ENCODE measurements at regions not wholly inside any gene's neighbourhood (a gene's known extent, or its start where the extent isn't known, plus 50 kb on each side); places are given as distances from the start of the nearest gene placed in this dataset.

- DNase-seq (ENCODE audit: low read depth): no peak
These were observed 374.9 kb upstream of the CELF2 start for GRCh38 chr10:10642751-10643150.

GRCh38 chr10:10644008-10644646 is 373.5 kb upstream of the CELF2 start:
- peak; percentile 14 for DNase-seq (ENCODE audit: low read depth)

GRCh38 chr10:10644676-10645385 is 372.8 kb upstream of the CELF2 start:
- no peak for DNase-seq (ENCODE audit: low read depth)

- no peak for DNase-seq (ENCODE audit: low read depth)
These were observed 370.3 kb upstream of the CELF2 start for GRCh38 chr10:10647331-10647730.

- DNase-seq (ENCODE audit: low read depth): no peak
These were observed 360.4 kb upstream of the CELF2 start for GRCh38 chr10:10657139-10657760.

- DNase-seq (ENCODE audit: low read depth): no peak
These were observed 359.4 kb upstream of the CELF2 start for GRCh38 chr10:10658172-10658785.

GRCh38 chr10:10660054-10660453 is 357.6 kb upstream of the CELF2 start:
- no peak for DNase-seq (ENCODE audit: low read depth)

GRCh38 chr10:10661176-10661575 is 356.5 kb upstream of the CELF2 start:
- DNase-seq (ENCODE audit: low read depth): no peak

- DNase-seq (ENCODE audit: low read depth): no peak
These were observed 354.8 kb upstream of the CELF2 start for GRCh38 chr10:10662716-10663408.

- DNase-seq (ENCODE audit: low read depth): no peak
These were observed 354.1 kb upstream of the CELF2 start for GRCh38 chr10:10663622-10664021.

GRCh38 chr10:10665750-10666149 is 351.9 kb upstream of the CELF2 start:
- no peak for DNase-seq (ENCODE audit: low read depth)

- DNase-seq (ENCODE audit: low read depth): no peak
These were observed 350.2 kb upstream of the CELF2 start for GRCh38 chr10:10667466-10667865.

- DNase-seq (ENCODE audit: low read depth): no peak
These were observed 340.7 kb upstream of the CELF2 start for GRCh38 chr10:10676972-10677371.

GRCh38 chr10:10677479-10677878 is 340.2 kb upstream of the CELF2 start:
- DNase-seq (ENCODE audit: low read depth): peak; percentile 45

GRCh38 chr10:10680496-10680895 is 337.2 kb upstream of the CELF2 start:
- no peak for DNase-seq (ENCODE audit: low read depth)

GRCh38 chr10:10684972-10685371 is 332.7 kb upstream of the CELF2 start:
- DNase-seq (ENCODE audit: low read depth): no peak

- no peak for DNase-seq (ENCODE audit: low read depth)
These were observed 332.1 kb upstream of the CELF2 start for GRCh38 chr10:10685566-10685965.

- DNase-seq (ENCODE audit: low read depth): no peak
These were observed 329.9 kb upstream of the CELF2 start for GRCh38 chr10:10687751-10688150.

GRCh38 chr10:10699427-10699826 is 318.2 kb upstream of the CELF2 start:
- DNase-seq (ENCODE audit: low read depth): no peak

- DNase-seq (ENCODE audit: low read depth): no peak
These were observed 316.5 kb upstream of the CELF2 start for GRCh38 chr10:10701084-10701611.

- no peak for DNase-seq (ENCODE audit: low read depth)
These were observed 315.5 kb upstream of the CELF2 start for GRCh38 chr10:10702211-10702610.

GRCh38 chr10:10703382-10703781 is 314.3 kb upstream of the CELF2 start:
- DNase-seq (ENCODE audit: low read depth): no peak
